ENCODE measurements at regions not wholly inside any gene's neighbourhood (a gene's known extent, or its start where the extent isn't known, plus 50 kb on each side); places are given as distances from the start of the nearest gene placed in this dataset.
"Not testable (repeated sequence)": the region's sequence is repeated elsewhere in the genome, so short reads cannot be mapped to it uniquely, and the experiment has no call there.

GRCh38 chr12:13538136-13538535 lies 341.6 kb downstream of the EMP1 start:
- no peak for DNase-seq (ENCODE audit: extremely low read depth, low read depth)
- TF ChIP-seq, protein P1, sequence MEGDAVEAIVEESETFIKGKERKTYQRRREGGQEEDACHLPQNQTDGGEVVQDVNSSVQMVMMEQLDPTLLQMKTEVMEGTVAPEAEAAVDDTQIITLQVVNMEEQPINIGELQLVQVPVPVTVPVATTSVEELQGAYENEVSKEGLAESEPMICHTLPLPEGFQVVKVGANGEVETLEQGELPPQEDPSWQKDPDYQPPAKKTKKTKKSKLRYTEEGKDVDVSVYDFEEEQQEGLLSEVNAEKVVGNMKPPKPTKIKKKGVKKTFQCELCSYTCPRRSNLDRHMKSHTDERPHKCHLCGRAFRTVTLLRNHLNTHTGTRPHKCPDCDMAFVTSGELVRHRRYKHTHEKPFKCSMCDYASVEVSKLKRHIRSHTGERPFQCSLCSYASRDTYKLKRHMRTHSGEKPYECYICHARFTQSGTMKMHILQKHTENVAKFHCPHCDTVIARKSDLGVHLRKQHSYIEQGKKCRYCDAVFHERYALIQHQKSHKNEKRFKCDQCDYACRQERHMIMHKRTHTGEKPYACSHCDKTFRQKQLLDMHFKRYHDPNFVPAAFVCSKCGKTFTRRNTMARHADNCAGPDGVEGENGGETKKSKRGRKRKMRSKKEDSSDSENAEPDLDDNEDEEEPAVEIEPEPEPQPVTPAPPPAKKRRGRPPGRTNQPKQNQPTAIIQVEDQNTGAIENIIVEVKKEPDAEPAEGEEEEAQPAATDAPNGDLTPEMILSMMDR (IDR thresholded peaks at IDR 0.05; ENCODE audit: low read depth, low read length) = no peak

GRCh38 chr12:13537623-13538022 lies 341.1 kb downstream of the EMP1 start:
- DNase-seq (ENCODE audit: extremely low read depth, low read depth) = no peak
- TF ChIP-seq, protein P1 (IDR thresholded peaks at IDR 0.05; ENCODE audit: low read depth, low read length) = no peak

- DNase-seq (ENCODE audit: extremely low read depth, low read depth) = no peak
- TF ChIP-seq, protein P1 (IDR thresholded peaks at IDR 0.05; ENCODE audit: low read depth, low read length) = no peak
These were observed 339.8 kb downstream of the EMP1 start for GRCh38 chr12:13536219-13536910.

- TF ChIP-seq, protein P1 (IDR thresholded peaks at IDR 0.05; ENCODE audit: low read depth, low read length) = no peak; the same call in none of the 2 replicates
- no peak for DNase-seq (ENCODE audit: extremely low read depth, low read depth)
These were observed 338.3 kb downstream of the EMP1 start for GRCh38 chr12:13534645-13535398.

GRCh38 chr12:13534242-13534641 lies 337.7 kb downstream of the EMP1 start:
- TF ChIP-seq, protein P1 (IDR thresholded peaks at IDR 0.05; ENCODE audit: low read depth, low read length) = no peak
- no peak for DNase-seq (ENCODE audit: extremely low read depth, low read depth)

GRCh38 chr12:13530966-13531365 lies 334.4 kb downstream of the EMP1 start:
- no peak for DNase-seq (ENCODE audit: extremely low read depth, low read depth)
- TF ChIP-seq, protein P1 (IDR thresholded peaks at IDR 0.05; ENCODE audit: low read depth, low read length) = no peak

DNA sequence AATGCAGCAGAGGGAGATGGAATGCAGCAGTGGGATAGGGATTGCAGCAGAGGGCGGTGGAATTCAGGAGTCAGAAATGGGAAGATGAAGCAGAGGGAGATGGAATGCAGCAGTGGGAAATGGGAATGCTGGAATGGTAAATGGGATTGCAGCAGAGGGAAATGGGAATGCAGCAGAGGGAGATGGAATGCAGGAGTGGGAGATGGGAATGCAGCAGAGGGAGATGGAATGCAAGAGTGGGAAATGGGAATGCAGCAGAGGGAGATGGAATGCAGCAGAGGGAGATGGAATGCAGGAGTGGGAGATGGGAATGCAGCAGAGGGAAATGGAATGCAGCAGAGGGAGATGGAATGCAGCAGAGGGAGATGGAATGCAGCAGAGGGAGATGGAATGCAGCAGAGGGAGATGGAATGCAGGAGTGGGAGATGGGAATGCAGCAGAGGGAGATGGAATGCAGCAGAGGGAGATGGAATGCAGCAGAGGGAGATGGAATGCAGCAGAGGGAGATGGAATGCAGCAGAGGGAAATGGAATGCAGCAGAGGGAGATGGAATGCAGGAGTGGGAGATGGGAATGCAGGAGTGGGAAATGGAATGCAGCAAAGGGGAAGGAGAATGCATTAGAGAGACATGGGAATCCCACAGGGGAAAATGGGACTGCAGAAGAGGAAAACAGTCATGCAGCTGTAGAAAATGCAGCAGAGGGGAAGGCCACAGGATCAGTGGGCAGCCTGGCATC lies 329.8 kb downstream of the EMP1 start:
- DNase-seq (ENCODE audit: extremely low read depth, low read depth) = not testable (repeated sequence)
